ENCODE measurements at regions not wholly inside any gene's neighbourhood (a gene's known extent, or its start where the extent isn't known, plus 50 kb on each side); places are given as distances from the start of the nearest gene placed in this dataset.

GRCh38 chrX:121238093-121238492, 190.7 kb downstream of the GLUD2 start:
- TF ChIP-seq CTCF (optimal IDR thresholded peaks at IDR 0.05 in 1 of 3, IDR thresholded peaks at IDR 0.05 in 1 of 3, conservative IDR thresholded peaks at IDR 0.05 in 1 of 3; ENCODE audit: extremely low read depth in 1 of 3, insufficient read depth in 2 of 3, low read length in 3 of 3) (no peak), EZH2 (IDR thresholded peaks at IDR 0.05; ENCODE audit: low read length) (no peak)

Measured in keratinocyte (primary cell).